NCI-H2107 treated with DMSO at 0.1 percent for 48 hours (cell line): ENCODE measurements at regions not wholly inside any gene's neighbourhood (a gene's known extent, or its start where the extent isn't known, plus 50 kb on each side); places are given as distances from the start of the nearest gene placed in this dataset.

Source experiments
- DNase-seq: peaks from one replicate; lab custom pipeline; 2025; ENCODE audit not compliant: unreplicated experiment; lab: John Stamatoyannopoulos, UW

DNA sequence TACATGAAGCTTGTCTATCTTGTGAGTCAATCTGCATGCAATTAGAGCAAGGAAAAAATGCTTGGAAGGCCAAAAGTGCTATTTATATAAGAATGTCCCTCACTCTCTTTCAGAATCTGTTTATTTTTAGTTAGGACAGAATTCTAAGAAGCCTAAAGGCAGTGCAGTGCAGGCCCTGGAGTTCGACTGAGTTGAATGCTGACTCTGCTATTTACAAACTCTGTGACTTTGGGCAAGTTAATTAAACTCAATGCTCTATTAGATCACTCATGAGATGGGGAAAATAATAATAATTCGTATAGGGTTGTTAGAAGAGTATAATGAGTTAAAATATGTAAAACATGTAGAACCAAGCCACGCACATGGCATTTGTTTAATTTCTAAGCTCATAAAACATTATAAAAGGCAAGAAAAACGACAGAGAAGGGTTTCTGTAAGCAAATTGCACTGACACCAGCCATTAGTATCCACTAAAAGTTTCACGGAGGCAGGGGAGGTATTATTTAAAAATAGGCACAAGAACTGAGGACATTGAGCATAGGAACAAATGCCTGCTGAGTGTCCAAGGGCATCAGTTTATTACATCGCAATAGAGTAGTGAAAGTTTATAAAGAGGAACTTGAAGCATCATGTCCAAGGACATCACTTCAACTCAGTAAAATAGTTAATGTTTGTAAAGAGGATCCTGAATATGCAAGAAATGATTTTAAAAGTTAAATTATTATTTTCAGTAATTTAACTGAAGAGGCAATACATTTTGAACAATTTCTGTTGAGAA is 115.0 kb upstream of the INPP4B start:
- no peak for DNase-seq

- DNase-seq = no peak
These were observed 115.8 kb upstream of the INPP4B start for GRCh38 chr4:142961866-142962265.

DNA sequence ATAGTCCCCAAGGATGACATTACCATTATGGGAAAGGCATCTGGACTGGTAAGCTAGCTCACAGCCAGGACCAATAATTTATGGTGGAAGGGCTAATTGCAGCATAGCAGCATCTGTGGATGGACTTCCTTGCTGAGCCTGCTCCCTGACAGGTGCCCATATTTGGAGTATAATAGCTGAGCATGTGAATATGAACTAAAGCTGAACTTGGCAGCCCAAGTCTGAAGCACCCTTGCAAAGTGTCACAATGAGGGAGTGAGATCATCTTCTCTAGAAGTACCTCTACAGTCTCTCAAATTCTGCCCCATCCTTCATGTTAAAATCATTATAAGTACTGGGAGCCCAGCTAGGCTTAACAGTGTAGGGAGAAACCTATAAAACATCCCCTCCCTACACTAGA is 128.2 kb upstream of the INPP4B start:
- DNase-seq = no peak

- no peak for DNase-seq
These were observed 129.5 kb upstream of the INPP4B start for GRCh38 chr4:142975618-142976017.

DNA sequence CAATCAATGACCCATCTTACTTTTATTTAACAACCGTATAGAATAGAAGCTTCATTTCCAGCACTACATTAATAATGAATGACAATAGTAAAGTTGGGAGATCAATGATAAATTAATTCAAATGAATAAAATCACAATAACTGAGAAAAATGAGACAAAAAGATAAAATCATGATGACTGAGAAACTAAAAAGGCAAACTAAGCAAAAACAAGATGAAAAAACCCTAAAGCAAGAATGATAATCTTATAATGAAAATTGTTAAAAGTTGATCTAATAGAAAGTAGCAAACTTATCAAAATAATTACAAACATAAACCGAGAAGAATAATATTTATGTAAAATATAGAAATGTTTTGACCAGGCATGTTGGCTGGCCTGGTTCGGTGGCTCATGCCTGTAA is 130.4 kb upstream of the INPP4B start:
- no peak for DNase-seq

DNA sequence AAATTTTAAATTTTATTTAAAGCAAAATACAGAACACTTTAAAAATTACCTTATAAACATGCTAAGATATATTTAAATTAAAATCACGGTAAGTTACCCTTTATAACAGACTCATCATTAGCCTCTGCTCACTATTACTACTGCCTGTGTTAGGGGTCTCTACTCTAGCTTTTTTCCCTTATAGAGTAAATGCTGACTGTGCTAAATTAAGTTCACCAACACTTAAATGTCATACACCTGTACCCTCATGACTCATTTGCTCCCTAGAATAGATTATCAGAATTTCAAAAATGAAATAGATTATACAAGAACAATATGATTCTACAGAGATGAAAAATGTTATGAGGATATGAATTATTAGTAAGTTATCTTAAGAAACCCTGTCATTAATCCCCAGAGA is 131.1 kb upstream of the INPP4B start:
- no peak for DNase-seq

GRCh38 chr4:142983065-142983464 is 137.0 kb upstream of the INPP4B start:
- DNase-seq = no peak

- no peak for DNase-seq
These were observed 137.5 kb upstream of the INPP4B start for GRCh38 chr4:142983589-142983988.

DNA sequence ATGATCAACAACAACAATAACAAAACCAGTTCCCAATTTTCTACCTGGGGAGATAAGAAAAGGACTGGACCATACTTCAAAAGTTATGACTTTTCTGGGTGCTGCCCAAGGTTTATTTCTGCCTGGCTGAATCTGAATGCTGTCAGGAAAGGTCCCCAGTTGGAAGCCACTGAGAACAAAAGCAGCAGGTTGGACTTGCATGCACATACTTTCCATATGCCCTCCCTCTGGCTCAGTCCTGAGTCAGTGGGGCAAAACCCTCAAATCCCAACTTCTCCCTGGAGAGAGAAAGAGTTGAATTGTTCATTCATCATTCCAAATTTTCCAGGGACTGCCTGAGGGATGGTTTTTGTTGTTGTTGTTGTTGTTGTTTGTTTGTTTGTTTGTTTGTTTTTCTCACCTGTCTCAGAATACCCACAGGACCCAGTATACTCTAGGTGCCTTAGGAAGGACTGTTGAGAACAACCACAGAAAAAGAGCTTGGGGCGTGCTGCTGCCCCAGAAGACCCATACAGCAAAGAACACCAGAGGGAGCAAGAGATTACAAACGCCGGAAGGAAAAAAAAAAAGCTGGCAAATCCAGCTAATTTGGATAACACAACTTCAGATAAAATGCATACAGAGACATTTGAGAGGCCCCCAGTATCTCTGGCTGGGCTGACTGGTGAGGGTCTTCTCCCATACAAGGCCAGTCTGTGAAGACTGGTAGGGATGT is 138.9 kb upstream of the INPP4B start:
- DNase-seq = peak; percentile 2

DNA sequence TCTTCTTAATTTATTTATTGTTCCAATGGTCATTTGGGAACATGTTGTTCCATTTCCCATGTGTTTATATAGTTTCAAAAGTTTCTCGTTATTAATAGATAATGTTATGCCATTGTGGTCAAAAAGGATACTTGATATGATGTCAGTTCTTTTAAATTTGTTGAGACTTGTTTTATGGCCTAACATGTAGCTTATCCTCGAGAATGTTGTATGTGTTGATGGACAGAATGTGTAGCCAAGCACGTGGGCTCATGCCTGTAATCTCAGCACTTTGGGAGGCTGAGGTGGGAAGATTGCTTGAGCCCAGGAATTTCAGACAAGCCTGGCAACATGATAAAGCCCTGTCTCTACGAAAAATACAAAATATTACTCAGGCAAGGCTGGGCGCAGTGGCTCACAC is 168.5 kb upstream of the USP38 start:
- no peak for DNase-seq

DNA sequence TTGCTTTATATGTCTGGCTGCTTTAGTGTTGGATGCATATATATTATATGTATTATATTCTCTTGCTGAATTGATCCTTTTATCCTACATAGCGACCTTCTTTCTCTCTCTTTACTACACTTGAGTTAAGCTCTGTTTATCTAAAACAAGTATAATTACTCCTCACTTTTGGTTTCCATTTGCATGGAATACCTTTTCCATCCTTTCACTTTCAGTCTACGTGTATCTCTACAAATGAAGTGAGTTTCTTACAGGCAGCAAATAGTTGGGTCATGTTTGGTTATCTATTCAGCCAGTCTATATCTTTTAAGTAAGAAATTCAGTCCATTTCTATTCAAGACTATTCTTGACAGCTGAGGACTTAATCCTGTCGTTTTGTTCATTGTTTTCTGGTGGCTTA is 167.5 kb upstream of the USP38 start:
- no peak for DNase-seq

- peak; percentile 61 for DNase-seq
These were observed 165.4 kb upstream of the USP38 start for GRCh38 chr4:143019351-143019750.

- no peak for DNase-seq
These were observed 163.3 kb upstream of the USP38 start for GRCh38 chr4:143021384-143021783.

DNA sequence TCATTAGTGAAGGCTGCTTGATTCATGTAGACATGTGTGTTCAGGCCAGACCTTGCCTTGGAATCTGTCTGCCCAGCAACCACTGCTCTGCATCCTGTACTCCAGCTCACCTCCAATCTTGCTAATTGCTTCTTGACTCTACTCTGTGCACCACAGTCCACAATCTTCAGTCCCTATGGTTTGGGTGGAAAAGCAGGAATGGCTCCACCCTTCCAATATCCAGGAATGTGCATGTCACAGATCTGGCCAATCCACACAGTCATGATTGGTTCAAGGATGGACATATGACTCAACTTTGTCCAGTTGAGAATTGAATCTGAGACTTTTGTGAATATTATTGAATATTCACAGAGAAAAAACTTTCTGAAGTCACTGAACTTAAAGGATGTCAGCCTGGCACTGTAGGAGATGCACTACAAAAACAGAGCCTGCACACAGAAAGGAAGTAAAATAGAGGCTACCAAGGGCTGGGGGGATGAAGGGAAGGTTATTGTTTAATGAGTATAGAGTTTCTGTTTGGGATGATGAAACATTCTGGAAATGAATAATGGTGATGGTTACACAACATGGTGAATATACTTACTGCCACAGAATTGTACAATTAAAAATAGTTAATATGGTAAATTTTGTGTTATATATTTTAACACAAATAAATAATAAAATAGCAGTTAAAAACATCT is 161.3 kb upstream of the USP38 start:
- DNase-seq = peak; percentile 5

DNA sequence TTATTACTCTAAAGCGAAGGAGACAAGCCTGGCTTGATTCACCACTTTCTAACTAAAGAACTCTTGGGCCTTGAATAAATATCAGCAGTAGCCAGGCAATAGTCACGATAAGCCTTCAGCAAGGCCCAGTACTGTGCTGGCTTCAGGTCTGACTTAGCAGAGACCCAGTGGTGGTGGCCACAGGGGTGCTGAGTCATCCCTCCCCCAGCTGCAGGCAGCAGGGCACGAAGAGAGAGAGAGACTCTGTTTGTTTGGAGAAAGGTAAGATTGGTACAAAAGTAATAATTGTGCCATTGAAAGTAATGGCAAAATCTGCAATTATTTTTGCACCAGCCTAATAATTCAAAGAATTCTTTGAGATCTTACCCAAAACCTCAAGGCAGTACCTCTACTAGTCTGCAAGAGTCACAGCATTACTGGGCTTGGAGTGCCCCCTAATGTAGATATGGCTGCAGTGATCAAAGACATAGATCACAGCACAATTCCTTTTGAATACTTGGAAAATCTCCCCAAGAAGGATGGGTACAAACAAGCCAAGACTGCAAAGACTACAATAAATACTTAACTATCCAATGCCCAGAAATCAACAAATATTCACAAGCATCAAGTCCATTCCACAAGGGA is 159.5 kb upstream of the USP38 start:
- DNase-seq = peak; percentile 1

DNA sequence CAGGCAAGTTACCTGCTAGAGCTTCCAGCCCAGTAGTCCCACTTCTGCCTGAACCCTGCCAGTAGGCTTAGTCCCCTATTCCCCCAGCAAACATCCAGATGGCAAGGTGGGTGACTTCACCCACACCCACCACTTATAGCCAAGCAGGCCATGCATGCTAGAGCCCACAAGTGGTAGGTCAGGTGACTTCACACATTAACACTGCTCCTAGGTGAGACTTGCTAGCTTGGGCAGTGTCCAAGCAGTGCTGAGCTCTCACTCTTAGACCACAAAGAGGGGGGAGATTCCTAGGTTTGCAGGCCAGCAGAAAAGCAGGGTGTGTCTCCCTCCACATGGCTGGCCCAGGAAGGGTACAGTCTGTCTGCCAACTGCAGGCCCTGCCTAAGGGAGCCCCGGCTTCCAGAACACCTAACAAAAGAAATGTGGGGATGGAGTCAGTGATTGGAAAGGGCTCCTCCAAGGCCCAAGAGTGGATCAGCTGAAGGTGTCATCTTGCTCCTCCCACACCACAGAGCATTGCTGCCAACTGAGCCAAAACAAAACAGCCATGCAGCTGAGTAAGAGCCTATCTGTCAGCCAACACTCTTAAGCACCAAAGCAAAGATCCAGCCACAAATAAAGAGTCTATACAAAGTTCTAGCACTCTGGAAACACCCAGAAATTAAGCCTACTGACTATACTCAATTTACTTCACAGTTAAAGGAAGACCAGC is 158.1 kb upstream of the USP38 start:
- DNase-seq = no peak

DNA sequence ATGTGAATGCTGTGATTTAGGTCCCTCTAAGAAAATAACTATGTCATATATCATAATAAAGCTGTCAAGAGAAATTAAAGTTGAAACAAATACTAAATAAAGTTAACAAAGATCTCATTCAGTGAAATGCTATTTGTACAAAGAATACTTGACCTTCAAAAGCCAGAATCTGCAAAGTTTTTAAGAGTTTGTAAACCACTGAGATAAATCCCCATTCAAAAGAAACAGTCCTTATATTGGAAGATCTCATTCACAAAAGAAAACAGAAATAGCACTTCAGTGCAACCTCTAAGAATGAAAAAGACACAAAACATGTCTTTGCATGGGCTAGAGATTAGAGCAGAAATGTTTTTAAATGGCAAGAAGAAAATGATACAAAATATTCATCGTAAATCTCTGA is 149.1 kb upstream of the USP38 start:
- DNase-seq = no peak

DNA sequence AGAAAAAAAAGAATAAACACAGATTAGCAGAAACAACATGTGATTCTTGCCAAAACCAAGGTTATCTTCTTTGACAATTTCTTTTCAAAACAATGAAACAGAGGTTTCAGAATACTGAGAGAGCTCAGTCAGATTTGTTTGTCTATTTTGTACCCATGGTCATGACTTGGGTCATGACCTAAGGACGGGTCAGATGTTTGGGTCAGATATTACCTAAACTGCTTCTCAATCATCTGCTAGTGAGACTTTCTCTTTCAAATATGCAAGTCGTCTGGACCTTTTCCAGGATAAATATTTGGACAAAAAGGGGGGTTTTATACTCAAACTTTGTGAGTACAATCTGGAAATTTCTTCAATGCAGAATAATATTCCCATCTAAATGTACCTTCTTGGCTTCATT is 148.3 kb upstream of the USP38 start:
- no peak for DNase-seq

GRCh38 chr4:143046454-143046853 is 138.3 kb upstream of the USP38 start:
- no peak for DNase-seq

- DNase-seq = no peak
These were observed 137.8 kb upstream of the USP38 start for GRCh38 chr4:143046906-143047305.

DNA sequence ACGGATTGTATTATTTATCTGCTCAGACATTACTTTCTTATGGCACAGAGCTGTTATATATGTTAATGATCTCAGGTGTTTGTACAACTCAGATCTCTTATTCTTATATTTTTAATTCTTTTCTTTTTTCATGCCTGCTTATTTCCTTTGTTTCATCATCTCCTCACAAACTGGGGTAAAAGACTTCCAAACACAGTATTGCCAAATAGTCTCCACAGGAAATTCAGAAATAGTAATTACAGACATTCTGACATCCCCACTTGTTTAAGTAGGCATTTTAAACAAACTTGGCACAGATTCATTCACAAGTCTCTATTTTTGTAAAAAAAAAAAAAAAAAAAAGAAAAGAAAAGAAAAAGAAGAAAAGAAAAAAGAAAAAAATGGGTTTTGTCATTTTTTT is 129.7 kb upstream of the USP38 start:
- DNase-seq = no peak
